SH-SY5Y (cell line): ENCODE measurements at regions not wholly inside any gene's neighbourhood (a gene's known extent, or its start where the extent isn't known, plus 50 kb on each side); places are given as distances from the start of the nearest gene placed in this dataset.

Experiments used
- GATA2 ChIP-seq: IDR thresholded peaks from 2 replicates; pipeline ENCODE4 v1.6.1; 2011; ENCODE audit warnings: mild to moderate bottlenecking, low read depth, low read length
- GATA3 ChIP-seq: IDR thresholded peaks from 2 replicates; pipeline ENCODE4 v1.6.1; 2011; ENCODE audit warnings: low read depth, mild to moderate bottlenecking, low read length, moderate library complexity

GRCh38 chr13:99124794-99125316 lies 75.8 kb upstream of the UBAC2 start:
- TF ChIP-seq GATA3 = no peak
- no peak for TF ChIP-seq GATA2
